NCI-H2029 (cell line): ENCODE measurements at regions not wholly inside any gene's neighbourhood (a gene's known extent, or its start where the extent isn't known, plus 50 kb on each side); places are given as distances from the start of the nearest gene placed in this dataset.
A peak's percentile ranks its signal among the peaks of the same experiment; 100 is the strongest.
"Not testable (repeated sequence)": the region's sequence is repeated elsewhere in the genome, so short reads cannot be mapped to it uniquely, and the experiment has no call there.

ENCODE experiments used
- DNase-seq: peaks from one replicate; lab custom pipeline; 2025; lab: John Stamatoyannopoulos, UW

GRCh38 chr5:8714861-8715260, 831.0 kb downstream of the SEMA5A start:
- no peak for DNase-seq

- no peak for DNase-seq
Measured at GRCh38 chr5:8719796-8720195, 826.1 kb downstream of the SEMA5A start.

- DNase-seq, result no peak
Measured at GRCh38 chr5:8720506-8720905, 825.4 kb downstream of the SEMA5A start.

GRCh38 chr5:8721536-8721935, 824.3 kb downstream of the SEMA5A start:
- no peak for DNase-seq

- DNase-seq, result peak; percentile 0
Measured at GRCh38 chr5:8726383-8727036, 819.4 kb downstream of the SEMA5A start.

- DNase-seq, result no peak
Measured at GRCh38 chr5:8727396-8727795, 818.5 kb downstream of the SEMA5A start.

GRCh38 chr5:8729437-8729836, 816.4 kb downstream of the SEMA5A start:
- DNase-seq, result no peak

- no peak for DNase-seq
Measured at GRCh38 chr5:8730194-8730593, 815.7 kb downstream of the SEMA5A start.

GRCh38 chr5:8731110-8731509, 814.8 kb downstream of the SEMA5A start:
- not testable (repeated sequence) for DNase-seq

- no peak for DNase-seq
Measured at GRCh38 chr5:8740595-8740994, 805.3 kb downstream of the SEMA5A start.

- no peak for DNase-seq
Measured at GRCh38 chr5:8749556-8749955, 796.3 kb downstream of the SEMA5A start.

GRCh38 chr5:8750100-8750499, 795.8 kb downstream of the SEMA5A start:
- DNase-seq, result no peak

- DNase-seq, result no peak
Measured at GRCh38 chr5:8751971-8752370, 793.9 kb downstream of the SEMA5A start.

GRCh38 chr5:8752595-8752994, 793.3 kb downstream of the SEMA5A start:
- no peak for DNase-seq

GRCh38 chr5:8756498-8757084, 789.3 kb downstream of the SEMA5A start:
- DNase-seq, result peak; percentile 9

GRCh38 chr5:8765886-8766285, 780.0 kb downstream of the SEMA5A start:
- DNase-seq, result no peak

GRCh38 chr5:8766448-8766847, 779.4 kb downstream of the SEMA5A start:
- no peak for DNase-seq

GRCh38 chr5:8767111-8767510, 778.8 kb downstream of the SEMA5A start:
- no peak for DNase-seq

- no peak for DNase-seq
Measured at GRCh38 chr5:8767746-8768145, 778.1 kb downstream of the SEMA5A start.

GRCh38 chr5:8769631-8770030, 776.2 kb downstream of the SEMA5A start:
- DNase-seq, result no peak

GRCh38 chr5:8770431-8770830, 775.4 kb downstream of the SEMA5A start:
- no peak for DNase-seq

GRCh38 chr5:8773046-8773615, 772.7 kb downstream of the SEMA5A start:
- no peak for DNase-seq

- no peak for DNase-seq
Measured at GRCh38 chr5:8784692-8785091, 761.2 kb downstream of the SEMA5A start.

GRCh38 chr5:8788246-8788645, 757.6 kb downstream of the SEMA5A start:
- DNase-seq, result no peak
